ENCODE measurements at regions not wholly inside any gene's neighbourhood (a gene's known extent, or its start where the extent isn't known, plus 50 kb on each side); places are given as distances from the start of the nearest gene placed in this dataset.

DNA sequence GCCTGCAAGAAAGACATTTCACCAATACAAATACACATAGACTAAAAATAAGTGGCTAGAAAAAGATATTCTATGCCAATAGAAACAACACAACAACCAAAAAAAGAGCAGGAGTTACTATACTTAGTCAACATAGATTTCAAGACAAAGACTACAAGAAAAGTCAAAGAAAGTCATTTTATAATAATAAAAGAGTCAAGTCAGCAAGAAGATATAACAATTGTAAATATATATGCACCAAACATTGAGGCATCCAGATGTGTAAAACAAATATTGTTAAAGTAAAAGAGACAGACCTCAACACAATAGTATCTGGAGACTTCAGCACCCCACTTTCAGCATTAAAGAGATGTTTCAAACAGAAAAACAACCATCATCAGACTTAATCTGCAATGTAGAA lies 104.6 kb downstream of the AMY1C start:
- Histone ChIP-seq H3K27ac (replicated peaks) (no peak overlapping the region), H3K36me3 (no peaks in the 10 kb centered on the region), H3K4me1 (no peaks in the 10 kb centered on the region), H3K9me3 (replicated peaks) (peaks cover 49% of the 10 kb centered on the region), H3K4me3 (no peak overlapping the region), H3K27me3 (ENCODE audit: low read depth) (no peaks in the 10 kb centered on the region)
- intact Hi-C loops (cut with micrococcal nuclease), result no loop called here
- DNase-seq, result no peak
- TF ChIP-seq, protein P1, sequence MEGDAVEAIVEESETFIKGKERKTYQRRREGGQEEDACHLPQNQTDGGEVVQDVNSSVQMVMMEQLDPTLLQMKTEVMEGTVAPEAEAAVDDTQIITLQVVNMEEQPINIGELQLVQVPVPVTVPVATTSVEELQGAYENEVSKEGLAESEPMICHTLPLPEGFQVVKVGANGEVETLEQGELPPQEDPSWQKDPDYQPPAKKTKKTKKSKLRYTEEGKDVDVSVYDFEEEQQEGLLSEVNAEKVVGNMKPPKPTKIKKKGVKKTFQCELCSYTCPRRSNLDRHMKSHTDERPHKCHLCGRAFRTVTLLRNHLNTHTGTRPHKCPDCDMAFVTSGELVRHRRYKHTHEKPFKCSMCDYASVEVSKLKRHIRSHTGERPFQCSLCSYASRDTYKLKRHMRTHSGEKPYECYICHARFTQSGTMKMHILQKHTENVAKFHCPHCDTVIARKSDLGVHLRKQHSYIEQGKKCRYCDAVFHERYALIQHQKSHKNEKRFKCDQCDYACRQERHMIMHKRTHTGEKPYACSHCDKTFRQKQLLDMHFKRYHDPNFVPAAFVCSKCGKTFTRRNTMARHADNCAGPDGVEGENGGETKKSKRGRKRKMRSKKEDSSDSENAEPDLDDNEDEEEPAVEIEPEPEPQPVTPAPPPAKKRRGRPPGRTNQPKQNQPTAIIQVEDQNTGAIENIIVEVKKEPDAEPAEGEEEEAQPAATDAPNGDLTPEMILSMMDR (IDR thresholded peaks at IDR 0.05; ENCODE audit: borderline replicate concordance), result no peak

- intact Hi-C loops (cut with micrococcal nuclease), result no loop called here
- no peaks in the 10 kb centered on the region for H3K36me3 ChIP-seq
- peaks cover 44% of the 10 kb centered on the region for H3K9me3 ChIP-seq (replicated peaks)
- H3K27ac ChIP-seq (replicated peaks), result no peak overlapping the region
- no peak for DNase-seq
- no peaks in the 10 kb centered on the region for H3K27me3 ChIP-seq (ENCODE audit: low read depth)
- no peaks in the 10 kb centered on the region for H3K4me1 ChIP-seq
- TF ChIP-seq, protein P1 (IDR thresholded peaks at IDR 0.05; ENCODE audit: borderline replicate concordance), result no peak
- H3K4me3 ChIP-seq, result no peak overlapping the region
These were observed 110.0 kb downstream of the AMY1C start for GRCh38 chr1:103859721-103860120.

- Histone ChIP-seq H3K4me3 (no peak overlapping the region), H3K9me3 (replicated peaks) (no peaks in the 10 kb centered on the region), H3K27ac (replicated peaks) (no peak overlapping the region), H3K4me1 (no peaks in the 10 kb centered on the region), H3K36me3 (no peaks in the 10 kb centered on the region), H3K27me3 (ENCODE audit: low read depth) (no peaks in the 10 kb centered on the region)
- intact Hi-C loops (cut with micrococcal nuclease), result no loop called here
- TF ChIP-seq, protein P1 (IDR thresholded peaks at IDR 0.05; ENCODE audit: borderline replicate concordance), result no peak
- no peak for DNase-seq
These were observed 149.1 kb downstream of the AMY1C start for GRCh38 chr1:103898576-103899345.

DNA sequence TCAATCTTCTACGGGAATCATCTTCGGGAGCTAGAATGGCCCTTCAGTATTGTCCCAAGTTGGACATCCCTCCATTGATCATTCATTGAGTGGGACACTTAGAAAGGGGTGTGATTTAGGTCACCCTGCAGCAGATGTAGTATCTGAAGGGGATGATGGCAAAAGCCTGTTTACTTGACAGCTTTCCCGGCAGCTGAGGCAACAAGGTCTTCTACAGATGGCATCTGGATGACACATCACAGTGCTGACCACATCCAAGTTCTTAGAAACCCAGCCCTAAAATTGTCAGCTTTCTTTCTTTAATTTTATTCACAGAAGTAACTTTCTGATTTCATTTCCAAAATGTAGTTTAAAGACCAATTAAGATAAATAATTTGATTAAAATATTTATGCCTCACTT lies 150.3 kb downstream of the AMY1C start:
- no peaks in the 10 kb centered on the region for H3K4me1 ChIP-seq
- no peaks in the 10 kb centered on the region for H3K9me3 ChIP-seq (replicated peaks)
- no peak for DNase-seq
- TF ChIP-seq, protein P1 (IDR thresholded peaks at IDR 0.05; ENCODE audit: borderline replicate concordance), result no peak
- H3K27ac ChIP-seq (replicated peaks), result no peak overlapping the region
- H3K36me3 ChIP-seq, result no peaks in the 10 kb centered on the region
- intact Hi-C loops (cut with micrococcal nuclease), result no loop called here
- no peak overlapping the region for H3K4me3 ChIP-seq
- H3K27me3 ChIP-seq (ENCODE audit: low read depth), result no peaks in the 10 kb centered on the region

DNA sequence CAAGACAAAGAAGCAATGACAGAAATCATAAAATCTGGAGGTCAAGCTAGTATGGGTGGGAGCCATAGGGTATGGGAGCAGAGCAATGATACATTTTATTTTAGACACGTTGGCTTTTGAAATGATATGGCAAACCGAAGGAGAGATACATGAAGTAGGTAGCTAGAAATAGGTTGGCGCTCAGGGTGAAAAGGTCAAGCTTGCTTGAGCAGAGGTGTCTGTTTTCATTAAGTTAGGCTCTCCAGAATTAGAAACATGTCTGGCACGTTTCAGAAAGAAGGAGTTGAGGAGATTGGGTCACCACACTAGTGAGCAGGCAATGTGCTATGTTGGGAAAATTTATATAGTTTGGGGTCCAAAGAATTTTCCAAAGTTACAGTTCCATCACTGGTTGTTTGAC lies 151.4 kb downstream of the AMY1C start:
- Histone ChIP-seq H3K27ac (replicated peaks) (no peak overlapping the region), H3K4me3 (no peak overlapping the region), H3K9me3 (replicated peaks) (no peaks in the 10 kb centered on the region), H3K4me1 (no peaks in the 10 kb centered on the region), H3K27me3 (ENCODE audit: low read depth) (no peaks in the 10 kb centered on the region), H3K36me3 (no peaks in the 10 kb centered on the region)
- TF ChIP-seq, protein P1 (IDR thresholded peaks at IDR 0.05; ENCODE audit: borderline replicate concordance), result no peak
- intact Hi-C loops (cut with micrococcal nuclease), result no loop called here
- no peak for DNase-seq

Data from left ventricle myocardium inferior (tissue), 1 donor.